Neural progenitor cell (in vitro differentiated cells): ENCODE measurements at regions not wholly inside any gene's neighbourhood (a gene's known extent, or its start where the extent isn't known, plus 50 kb on each side); places are given as distances from the start of the nearest gene placed in this dataset.

Experiments
- DNase-seq: peaks from one replicate; pipeline ENCODE4 v3.0.0-alpha.2; 2016; ENCODE audit warnings: low spot score
- H2AFZ ChIP-seq: fragments of 200-600 bp; sonication (generic); replicated peaks from 2 replicates; pipeline ENCODE4 v1.6.1; 2016; ENCODE audit warnings: antibody characterized with exemption
- H3F3A ChIP-seq: fragments of 200-600 bp; sonication (generic); 2 replicates; pipeline ENCODE4 v1.6.1; 2016; ENCODE audit warnings: antibody characterized with exemption, low read depth
- H3K27ac ChIP-seq: fragments of 200-600 bp; sonication (generic); 2 replicates; pipeline ENCODE4 v1.5.1; 2016; ENCODE audit warnings: mild to moderate bottlenecking
- H3K27me3 ChIP-seq: fragments of 200-600 bp; sonication (generic); 2 replicates; pipeline ENCODE4 v1.6.1; 2016; ENCODE audit warnings: mild to moderate bottlenecking, moderate library complexity
- H3K36me3 ChIP-seq: fragments of 200-600 bp; sonication (generic); 2 replicates; pipeline ENCODE4 v1.5.1; 2016
- H3K4me1 ChIP-seq: fragments of 200-600 bp; sonication (generic); 2 replicates; pipeline ENCODE4 v1.6.1; 2016; ENCODE audit warnings: mixed run types
- H3K4me2 ChIP-seq: fragments of 200-600 bp; sonication (generic); 2 replicates; pipeline ENCODE4 v1.6.1; 2016
- H3K4me3 ChIP-seq: fragments of 200-600 bp; sonication (generic); 2 replicates; pipeline ENCODE4 v1.5.1; 2016
- H3K79me2 ChIP-seq: fragments of 200-600 bp; sonication (generic); 2 replicates; pipeline ENCODE4 v1.6.1; 2016; ENCODE audit warnings: low read depth
- H3K9ac ChIP-seq: fragments of 200-600 bp; sonication (generic); 2 replicates; pipeline ENCODE4 v1.6.1; 2016
- H3K9me3 ChIP-seq: fragments of 200-600 bp; sonication (generic); 2 replicates; pipeline ENCODE4 v1.5.1; 2016; ENCODE audit warnings: low read depth
- H4K20me1 ChIP-seq: fragments of 200-600 bp; sonication (generic); 2 replicates; pipeline ENCODE4 v1.6.1; 2016; ENCODE audit warnings: low read depth
- H3K27ac Mint-ChIP-seq: 3 replicates; pipeline ENCODE4 v1.8.0; 2021; ENCODE audit warnings: mixed read lengths
- H3K27me3 Mint-ChIP-seq: 2 replicates; pipeline ENCODE4 v1.8.0; 2022; ENCODE audit warnings: low read depth, mild to moderate bottlenecking, inconsistent platforms, moderate library complexity, mixed read lengths; ENCODE audit not compliant: insufficient read depth
- H3K36me3 Mint-ChIP-seq: 3 replicates; pipeline ENCODE4 v1.8.0; 2021; ENCODE audit warnings: mixed read lengths
- H3K4me1 Mint-ChIP-seq: 3 replicates; pipeline ENCODE4 v1.8.0; 2021; ENCODE audit warnings: mixed read lengths
- H3K4me3 Mint-ChIP-seq: 3 replicates; pipeline ENCODE4 v1.8.0; 2021; ENCODE audit warnings: mild to moderate bottlenecking, moderate library complexity, mixed read lengths
- H3K9me3 Mint-ChIP-seq: 3 replicates; pipeline ENCODE4 v1.8.0; 2020; ENCODE audit warnings: mixed read lengths
- EZH2 ChIP-seq: fragments of 200-600 bp; sonication (generic); IDR thresholded peaks from 2 replicates; pipeline ENCODE4 v1.6.1; 2017; ENCODE audit warnings: antibody characterized with exemption, mild to moderate bottlenecking, moderate library complexity
- EZH2phosphoT487 ChIP-seq: fragments of 200-600 bp; sonication (generic); IDR thresholded peaks from 2 replicates; pipeline ENCODE4 v1.6.1; 2017; ENCODE audit warnings: antibody characterized with exemption
- TF ChIP-seq, protein P1 (sequence below): fragments of 200-600 bp; sonication (generic); IDR thresholded peaks from 2 replicates; pipeline ENCODE4 v1.5.1; 2017; ENCODE audit warnings: antibody characterized with exemption, mild to moderate bottlenecking

DNA sequence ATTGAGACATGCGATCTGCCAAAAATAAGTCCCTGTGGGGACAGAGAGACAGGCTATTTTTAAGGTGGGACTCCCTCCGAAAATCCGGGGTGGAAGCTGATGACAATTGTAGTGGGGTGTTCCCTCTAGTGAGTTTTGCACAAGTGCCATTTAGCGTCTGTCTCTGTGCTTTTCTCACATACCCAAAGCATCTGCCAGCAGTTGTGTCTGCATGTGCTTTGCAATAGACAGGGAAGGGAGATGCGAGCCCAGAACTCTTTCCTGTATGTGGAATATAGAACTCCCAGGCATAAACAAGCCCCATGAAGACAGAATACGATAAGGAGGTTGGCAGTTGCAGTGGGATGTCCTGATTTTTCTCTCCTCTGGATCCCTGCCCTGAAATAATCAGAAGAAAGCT lies 282.7 kb upstream of the XYLT1 start:
- H3K4me1 Mint-ChIP-seq = peaks cover 12% of the 10 kb centered on the region
- H3K27ac ChIP-seq = no peak overlapping the region
- no peak overlapping the region for H3K4me3 ChIP-seq
- no peaks in the 10 kb centered on the region for H3K27me3 ChIP-seq
- peaks cover 8% of the 10 kb centered on the region for H3F3A ChIP-seq
- no peaks in the 10 kb centered on the region for H3K36me3 ChIP-seq
- H4K20me1 ChIP-seq = no peaks in the 10 kb centered on the region
- no peak overlapping the region for H3K27ac Mint-ChIP-seq
- H2AFZ ChIP-seq = no peak overlapping the region
- no peak for DNase-seq
- TF ChIP-seq EZH2phosphoT487 (no peak), EZH2 (no peak)
- TF ChIP-seq, protein P1, sequence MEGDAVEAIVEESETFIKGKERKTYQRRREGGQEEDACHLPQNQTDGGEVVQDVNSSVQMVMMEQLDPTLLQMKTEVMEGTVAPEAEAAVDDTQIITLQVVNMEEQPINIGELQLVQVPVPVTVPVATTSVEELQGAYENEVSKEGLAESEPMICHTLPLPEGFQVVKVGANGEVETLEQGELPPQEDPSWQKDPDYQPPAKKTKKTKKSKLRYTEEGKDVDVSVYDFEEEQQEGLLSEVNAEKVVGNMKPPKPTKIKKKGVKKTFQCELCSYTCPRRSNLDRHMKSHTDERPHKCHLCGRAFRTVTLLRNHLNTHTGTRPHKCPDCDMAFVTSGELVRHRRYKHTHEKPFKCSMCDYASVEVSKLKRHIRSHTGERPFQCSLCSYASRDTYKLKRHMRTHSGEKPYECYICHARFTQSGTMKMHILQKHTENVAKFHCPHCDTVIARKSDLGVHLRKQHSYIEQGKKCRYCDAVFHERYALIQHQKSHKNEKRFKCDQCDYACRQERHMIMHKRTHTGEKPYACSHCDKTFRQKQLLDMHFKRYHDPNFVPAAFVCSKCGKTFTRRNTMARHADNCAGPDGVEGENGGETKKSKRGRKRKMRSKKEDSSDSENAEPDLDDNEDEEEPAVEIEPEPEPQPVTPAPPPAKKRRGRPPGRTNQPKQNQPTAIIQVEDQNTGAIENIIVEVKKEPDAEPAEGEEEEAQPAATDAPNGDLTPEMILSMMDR = no peak
- peaks cover 13% of the 10 kb centered on the region for H3K4me1 ChIP-seq
- H3K9me3 Mint-ChIP-seq = peaks cover 2% of the 10 kb centered on the region
- H3K27me3 Mint-ChIP-seq = peaks cover 8% of the 10 kb centered on the region
- no peaks in the 10 kb centered on the region for H3K79me2 ChIP-seq
- no peak overlapping the region for H3K4me2 ChIP-seq
- H3K9me3 ChIP-seq = no peaks in the 10 kb centered on the region
- no peak overlapping the region for H3K9ac ChIP-seq
- no peaks in the 10 kb centered on the region for H3K36me3 Mint-ChIP-seq
- H3K4me3 Mint-ChIP-seq = no peak overlapping the region

DNA sequence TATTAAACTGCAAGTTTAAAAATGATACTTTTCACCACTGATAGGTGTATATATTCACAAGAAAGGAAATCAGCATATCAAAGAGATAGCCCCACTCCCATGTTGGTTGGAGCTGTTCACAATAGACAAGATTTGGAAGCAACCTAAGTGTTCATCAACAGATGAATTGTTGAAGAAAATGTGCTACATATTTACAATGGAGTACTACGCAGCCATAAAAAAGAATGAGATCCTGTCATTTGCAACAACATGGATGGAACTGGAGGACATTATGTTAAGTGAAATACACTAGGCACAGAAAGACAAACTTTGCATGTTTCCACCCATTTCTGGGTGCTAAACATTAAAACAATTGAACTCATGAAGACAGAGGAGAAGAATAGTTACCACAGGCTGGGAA lies 278.9 kb upstream of the XYLT1 start:
- no peak overlapping the region for H3K9ac ChIP-seq
- no peaks in the 10 kb centered on the region for H3K36me3 ChIP-seq
- no peak overlapping the region for H2AFZ ChIP-seq
- DNase-seq = no peak
- Mint-ChIP-seq H3K9me3 (no peaks in the 10 kb centered on the region), H3K27ac (no peak overlapping the region), H3K4me1 (peaks cover 34% of the 10 kb centered on the region), H3K36me3 (no peaks in the 10 kb centered on the region), H3K27me3 (peaks cover 8% of the 10 kb centered on the region), H3K4me3 (no peak overlapping the region)
- H3K27me3 ChIP-seq = no peaks in the 10 kb centered on the region
- no peaks in the 10 kb centered on the region for H3K9me3 ChIP-seq
- H3K4me1 ChIP-seq = peaks cover 32% of the 10 kb centered on the region
- H3K27ac ChIP-seq = no peak overlapping the region
- no peak overlapping the region for H3K4me2 ChIP-seq
- peaks cover 43% of the 10 kb centered on the region for H3F3A ChIP-seq
- TF ChIP-seq EZH2 (no peak), EZH2phosphoT487 (no peak)
- TF ChIP-seq, protein P1 = no peak
- no peak overlapping the region for H3K4me3 ChIP-seq
- H4K20me1 ChIP-seq = no peaks in the 10 kb centered on the region
- H3K79me2 ChIP-seq = no peaks in the 10 kb centered on the region

DNA sequence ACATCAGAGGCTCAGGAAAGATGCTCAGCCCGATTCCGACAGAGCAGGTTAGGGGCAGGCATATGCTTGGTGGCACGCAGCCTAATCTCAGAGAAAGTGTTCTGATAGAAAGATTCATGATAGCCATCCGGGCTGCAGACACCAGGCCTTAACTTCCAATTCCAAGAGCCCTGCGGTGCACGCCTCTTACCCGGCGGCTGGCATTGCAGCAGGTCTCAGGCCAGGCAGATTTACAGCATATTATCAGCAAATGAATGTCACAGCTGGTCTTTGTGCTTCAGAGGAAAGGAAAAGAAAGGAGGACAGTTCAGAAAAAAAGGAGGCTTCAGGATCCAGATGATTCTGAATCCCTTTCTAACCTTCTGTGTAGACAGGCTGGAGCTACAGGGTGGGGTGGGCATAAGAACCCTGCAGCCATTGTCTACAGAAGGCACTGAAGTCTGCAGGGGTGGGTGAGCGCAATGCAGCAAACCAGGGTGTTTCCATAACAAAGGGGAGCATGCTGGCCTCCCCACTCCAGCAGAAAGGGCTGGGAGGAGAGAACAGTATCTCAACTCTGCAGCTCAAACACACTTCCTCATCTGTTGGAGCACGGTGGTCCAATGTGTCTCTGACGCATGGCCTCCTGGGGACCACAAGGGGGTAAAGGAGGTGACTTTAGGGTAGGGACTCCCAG lies 277.4 kb upstream of the XYLT1 start:
- H3K36me3 Mint-ChIP-seq = no peaks in the 10 kb centered on the region
- no peak overlapping the region for H3K9ac ChIP-seq
- H3K4me1 ChIP-seq = peaks cover 46% of the 10 kb centered on the region
- H2AFZ ChIP-seq = peak overlapping the region; percentile 90
- H3K4me3 Mint-ChIP-seq = no peak overlapping the region
- H3K27me3 Mint-ChIP-seq = peaks cover 7% of the 10 kb centered on the region
- DNase-seq = peak; percentile 43
- H3K36me3 ChIP-seq = no peaks in the 10 kb centered on the region
- peaks cover 34% of the 10 kb centered on the region for H3K4me1 Mint-ChIP-seq
- H3K79me2 ChIP-seq = no peaks in the 10 kb centered on the region
- TF ChIP-seq, protein P1 = no peak
- TF ChIP-seq EZH2 (no peak), EZH2phosphoT487 (no peak)
- no peaks in the 10 kb centered on the region for H3K27me3 ChIP-seq
- H3K27ac Mint-ChIP-seq = peak overlapping the region; percentile 92
- no peaks in the 10 kb centered on the region for H4K20me1 ChIP-seq
- no peak overlapping the region for H3K4me3 ChIP-seq
- H3K9me3 ChIP-seq = no peaks in the 10 kb centered on the region
- H3K4me2 ChIP-seq = peak overlapping the region; percentile 43
- H3K27ac ChIP-seq = no peak overlapping the region
- H3F3A ChIP-seq = peaks cover 50% of the 10 kb centered on the region
- no peaks in the 10 kb centered on the region for H3K9me3 Mint-ChIP-seq
